ENCODE measurements at regions not wholly inside any gene's neighbourhood (a gene's known extent, or its start where the extent isn't known, plus 50 kb on each side); places are given as distances from the start of the nearest gene placed in this dataset.
A peak's percentile ranks its signal among the peaks of the same experiment; 100 is the strongest.

GRCh38 chr20:17859616-17860232 is 108.9 kb downstream of the SNX5 start:
- CTCF ChIA-PET (ENCODE audit: low intra/inter-chr PET ratio, low total read pairs), result no interaction called here
- in situ Hi-C loops (cut with HindIII; ENCODE audit: extremely low pct_ligation_motif_present, low pct_unique_long_range_greater_than_20kb), result no loop called here
- Histone ChIP-seq H3K4me2 (ENCODE audit: low read depth, low read length) (peak overlapping the region; percentile 59), H3K79me2 (ENCODE audit: insufficient read depth, low read length) (peaks cover 2% of the 10 kb centered on the region), H3K4me3 (replicated peaks in 1 of 3; ENCODE audit: insufficient read depth in 1 of 3, low read depth in 2 of 3, low read length in 3 of 3) (peak overlapping the region in 1 of 3 experiments; percentile 17; a peak in 2 of 6 replicates), H3K9ac (ENCODE audit: insufficient read depth, low read depth, low read length) (peak overlapping the region; percentile 63), H3K36me3 (replicated peaks in 1 of 2; ENCODE audit: control insufficient read depth in 1 of 2, insufficient read depth in 2 of 2, low read length in 2 of 2) (no peaks in the 10 kb centered on the region), H2AFZ (ENCODE audit: low read length) (no peak overlapping the region), H3K27ac (ENCODE audit: extremely low read length, insufficient read depth, low read length) (peak overlapping the region; percentile 86), H3K4me1 (ENCODE audit: insufficient read depth, low read length) (peaks cover 100% of the 10 kb centered on the region), H3K27me3 (ENCODE audit: control insufficient read depth in 1 of 2, insufficient read depth in 2 of 2, low read length in 2 of 2) (no peaks in the 10 kb centered on the region), H3K9me3 (ENCODE audit: low read length) (no peaks in the 10 kb centered on the region), H4K20me1 (ENCODE audit: insufficient read depth, low read length) (no peaks in the 10 kb centered on the region)
- ATAC-seq (no peak; the same call in 1 of the 3 replicates), DNase-seq (ENCODE audit: low spot score) (no peak), FAIRE-seq (no peak)
- BruUV-seq (replicated peaks), result TSS peak; percentile 55
- POLR2A ChIA-PET, result interaction anchor here (0.6 to 18.0 kb wide), 25 partner anchors 10 to 648 kb away, joined by 3 to 763 read pairs (median 5); partner anchors contain the start of genes DSTN, MGME1 and RRBP1
- WGBS (ENCODE audit: low lambda C conversion rate), result 58% methylated on average over 22 of the region's 22 CpGs
- intact Hi-C loops (cut with micrococcal nuclease; ENCODE audit: unreplicated experiment), result loop anchor here (1.0 to 5.0 kb wide), 6 partner anchors 15 to 175 kb away; no protein-coding TSS in a partner anchor
- TF ChIP-seq, protein P1, sequence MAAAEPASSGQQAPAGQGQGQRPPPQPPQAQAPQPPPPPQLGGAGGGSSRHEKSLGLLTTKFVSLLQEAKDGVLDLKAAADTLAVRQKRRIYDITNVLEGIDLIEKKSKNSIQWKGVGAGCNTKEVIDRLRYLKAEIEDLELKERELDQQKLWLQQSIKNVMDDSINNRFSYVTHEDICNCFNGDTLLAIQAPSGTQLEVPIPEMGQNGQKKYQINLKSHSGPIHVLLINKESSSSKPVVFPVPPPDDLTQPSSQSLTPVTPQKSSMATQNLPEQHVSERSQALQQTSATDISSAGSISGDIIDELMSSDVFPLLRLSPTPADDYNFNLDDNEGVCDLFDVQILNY (CRISPR knock-in tag; conservative IDR thresholded peaks at IDR 0.05), result 0 out of 2 replicates have a peak, but pooled peaks have one; percentile 13
- TF ChIP-seq FOXC1 (CRISPR knock-in tag; IDR thresholded peaks at IDR 0.05; ENCODE audit: borderline replicate concordance) (no peak), ZNF782 (CRISPR knock-in tag; IDR thresholded peaks at IDR 0.05; ENCODE audit: borderline replicate concordance) (0 out of 2 replicates have a peak, but pooled peaks have one; percentile 1), ZNF160 (CRISPR knock-in tag; IDR thresholded peaks at IDR 0.05) (no peak), CBX1 (IDR thresholded peaks at IDR 0.05; ENCODE audit: low read depth) (peak; percentile 6), ZFP41 (CRISPR knock-in tag; IDR thresholded peaks at IDR 0.05; ENCODE audit: borderline replicate concordance) (0 out of 2 replicates have a peak, but pooled peaks have one; percentile 56), CHD4 (IDR thresholded peaks at IDR 0.05; ENCODE audit: borderline replicate concordance, low read length) (peak; percentile 22; the same call in 1 of the 2 replicates)
- TF ChIP-seq, protein P2, sequence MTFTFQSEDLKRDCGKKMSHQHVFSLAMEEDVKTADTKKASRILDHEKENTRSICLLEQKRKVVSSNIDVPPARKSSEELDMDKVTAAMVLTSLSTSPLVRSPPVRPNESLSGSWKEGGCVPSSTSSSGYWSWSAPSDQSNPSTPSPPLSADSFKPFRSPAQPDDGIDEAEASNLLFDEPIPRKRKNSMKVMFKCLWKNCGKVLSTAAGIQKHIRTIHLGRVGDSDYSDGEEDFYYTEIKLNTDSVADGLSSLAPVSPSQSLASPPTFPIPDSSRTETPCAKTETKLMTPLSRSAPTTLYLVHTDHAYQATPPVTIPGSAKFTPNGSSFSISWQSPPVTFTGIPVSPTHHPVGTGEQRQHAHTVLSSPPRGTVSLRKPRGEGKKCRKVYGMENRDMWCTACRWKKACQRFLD (CRISPR knock-in tag; IDR thresholded peaks at IDR 0.05; ENCODE audit: borderline replicate concordance), result peak; percentile 77; the same call in 1 of the 2 replicates
- TF ChIP-seq, protein P3, sequence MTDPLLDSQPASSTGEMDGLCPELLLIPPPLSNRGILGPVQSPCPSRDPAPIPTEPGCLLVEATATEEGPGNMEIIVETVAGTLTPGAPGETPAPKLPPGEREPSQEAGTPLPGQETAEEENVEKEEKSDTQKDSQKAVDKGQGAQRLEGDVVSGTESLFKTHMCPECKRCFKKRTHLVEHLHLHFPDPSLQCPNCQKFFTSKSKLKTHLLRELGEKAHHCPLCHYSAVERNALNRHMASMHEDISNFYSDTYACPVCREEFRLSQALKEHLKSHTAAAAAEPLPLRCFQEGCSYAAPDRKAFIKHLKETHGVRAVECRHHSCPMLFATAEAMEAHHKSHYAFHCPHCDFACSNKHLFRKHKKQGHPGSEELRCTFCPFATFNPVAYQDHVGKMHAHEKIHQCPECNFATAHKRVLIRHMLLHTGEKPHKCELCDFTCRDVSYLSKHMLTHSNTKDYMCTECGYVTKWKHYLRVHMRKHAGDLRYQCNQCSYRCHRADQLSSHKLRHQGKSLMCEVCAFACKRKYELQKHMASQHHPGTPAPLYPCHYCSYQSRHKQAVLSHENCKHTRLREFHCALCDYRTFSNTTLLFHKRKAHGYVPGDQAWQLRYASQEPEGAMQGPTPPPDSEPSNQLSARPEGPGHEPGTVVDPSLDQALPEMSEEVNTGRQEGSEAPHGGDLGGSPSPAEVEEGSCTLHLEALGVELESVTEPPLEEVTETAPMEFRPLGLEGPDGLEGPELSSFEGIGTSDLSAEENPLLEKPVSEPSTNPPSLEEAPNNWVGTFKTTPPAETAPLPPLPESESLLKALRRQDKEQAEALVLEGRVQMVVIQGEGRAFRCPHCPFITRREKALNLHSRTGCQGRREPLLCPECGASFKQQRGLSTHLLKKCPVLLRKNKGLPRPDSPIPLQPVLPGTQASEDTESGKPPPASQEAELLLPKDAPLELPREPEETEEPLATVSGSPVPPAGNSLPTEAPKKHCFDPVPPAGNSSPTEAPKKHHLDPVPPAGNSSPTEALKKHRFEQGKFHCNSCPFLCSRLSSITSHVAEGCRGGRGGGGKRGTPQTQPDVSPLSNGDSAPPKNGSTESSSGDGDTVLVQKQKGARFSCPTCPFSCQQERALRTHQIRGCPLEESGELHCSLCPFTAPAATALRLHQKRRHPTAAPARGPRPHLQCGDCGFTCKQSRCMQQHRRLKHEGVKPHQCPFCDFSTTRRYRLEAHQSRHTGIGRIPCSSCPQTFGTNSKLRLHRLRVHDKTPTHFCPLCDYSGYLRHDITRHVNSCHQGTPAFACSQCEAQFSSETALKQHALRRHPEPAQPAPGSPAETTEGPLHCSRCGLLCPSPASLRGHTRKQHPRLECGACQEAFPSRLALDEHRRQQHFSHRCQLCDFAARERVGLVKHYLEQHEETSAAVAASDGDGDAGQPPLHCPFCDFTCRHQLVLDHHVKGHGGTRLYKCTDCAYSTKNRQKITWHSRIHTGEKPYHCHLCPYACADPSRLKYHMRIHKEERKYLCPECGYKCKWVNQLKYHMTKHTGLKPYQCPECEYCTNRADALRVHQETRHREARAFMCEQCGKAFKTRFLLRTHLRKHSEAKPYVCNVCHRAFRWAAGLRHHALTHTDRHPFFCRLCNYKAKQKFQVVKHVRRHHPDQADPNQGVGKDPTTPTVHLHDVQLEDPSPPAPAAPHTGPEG (CRISPR knock-in tag; IDR thresholded peaks at IDR 0.05), result no peak

Data from HepG2 (cell line).